C4-2B (cell line): ENCODE measurements at regions not wholly inside any gene's neighbourhood (a gene's known extent, or its start where the extent isn't known, plus 50 kb on each side); places are given as distances from the start of the nearest gene placed in this dataset.
"Not testable (repeated sequence)": the region's sequence is repeated elsewhere in the genome, so short reads cannot be mapped to it uniquely, and the experiment has no call there.

Experiments used
- H3K27ac ChIP-seq: fragments of 450-650 bp; 2 replicates; pipeline ENCODE4 v1.5.1; 2017
- ZFX ChIP-seq: fragments of 450-650 bp; IDR thresholded peaks from 2 replicates; pipeline ENCODE4 v1.6.1; 2017
- TF ChIP-seq, protein P1 (sequence below): fragments of 450-650 bp; conservative IDR thresholded peaks from 2 replicates; pipeline ENCODE4 v1.5.1; 2017; ENCODE audit warnings: mild to moderate bottlenecking

DNA sequence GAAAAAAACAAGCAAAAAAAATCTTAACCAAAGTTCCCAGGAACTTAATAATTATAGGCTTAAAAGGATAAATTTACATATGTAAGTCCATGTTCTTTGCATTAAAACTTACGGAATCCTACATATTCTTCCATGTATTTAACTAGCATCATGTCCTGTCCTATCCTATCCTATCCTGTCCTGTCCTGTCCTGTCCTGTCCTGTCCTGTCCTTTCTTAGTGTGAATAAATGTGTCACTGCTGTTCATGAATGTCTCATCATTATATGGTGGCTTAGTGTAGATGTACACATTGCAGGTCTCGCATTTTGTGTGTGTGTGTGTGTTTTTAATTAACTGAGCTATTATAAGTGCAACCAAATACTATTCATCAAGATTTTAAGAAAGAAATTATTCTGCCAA lies 90.0 kb downstream of the TMEM167A start:
- TF ChIP-seq, protein P1, sequence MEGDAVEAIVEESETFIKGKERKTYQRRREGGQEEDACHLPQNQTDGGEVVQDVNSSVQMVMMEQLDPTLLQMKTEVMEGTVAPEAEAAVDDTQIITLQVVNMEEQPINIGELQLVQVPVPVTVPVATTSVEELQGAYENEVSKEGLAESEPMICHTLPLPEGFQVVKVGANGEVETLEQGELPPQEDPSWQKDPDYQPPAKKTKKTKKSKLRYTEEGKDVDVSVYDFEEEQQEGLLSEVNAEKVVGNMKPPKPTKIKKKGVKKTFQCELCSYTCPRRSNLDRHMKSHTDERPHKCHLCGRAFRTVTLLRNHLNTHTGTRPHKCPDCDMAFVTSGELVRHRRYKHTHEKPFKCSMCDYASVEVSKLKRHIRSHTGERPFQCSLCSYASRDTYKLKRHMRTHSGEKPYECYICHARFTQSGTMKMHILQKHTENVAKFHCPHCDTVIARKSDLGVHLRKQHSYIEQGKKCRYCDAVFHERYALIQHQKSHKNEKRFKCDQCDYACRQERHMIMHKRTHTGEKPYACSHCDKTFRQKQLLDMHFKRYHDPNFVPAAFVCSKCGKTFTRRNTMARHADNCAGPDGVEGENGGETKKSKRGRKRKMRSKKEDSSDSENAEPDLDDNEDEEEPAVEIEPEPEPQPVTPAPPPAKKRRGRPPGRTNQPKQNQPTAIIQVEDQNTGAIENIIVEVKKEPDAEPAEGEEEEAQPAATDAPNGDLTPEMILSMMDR, result no peak
- no peak for TF ChIP-seq ZFX

DNA sequence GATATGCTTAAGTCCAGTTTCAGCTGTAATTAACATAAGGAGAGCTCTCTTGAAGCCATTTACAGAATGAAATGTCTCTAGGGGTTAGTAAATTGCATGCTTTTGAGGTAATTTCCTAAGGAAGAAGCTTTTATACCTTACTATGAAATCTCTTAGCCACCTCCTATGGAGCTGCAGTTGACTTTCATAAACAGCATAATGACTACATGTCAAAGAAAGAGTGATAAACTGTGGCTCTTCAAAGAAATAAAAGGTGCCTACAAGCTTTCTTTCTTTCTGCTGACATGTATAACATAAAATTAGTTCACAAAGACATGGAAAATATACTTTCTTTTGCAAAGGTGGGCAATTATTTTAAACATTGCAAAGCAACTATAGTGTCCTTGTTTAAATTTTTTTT lies 90.8 kb downstream of the TMEM167A start:
- TF ChIP-seq, protein P1, result no peak
- no peak for TF ChIP-seq ZFX
- H3K27ac ChIP-seq, result no peak overlapping the region

More for the DNA sequence above, 90.0 kb downstream of the TMEM167A start:
- H3K27ac ChIP-seq, result no peak overlapping the region

DNA sequence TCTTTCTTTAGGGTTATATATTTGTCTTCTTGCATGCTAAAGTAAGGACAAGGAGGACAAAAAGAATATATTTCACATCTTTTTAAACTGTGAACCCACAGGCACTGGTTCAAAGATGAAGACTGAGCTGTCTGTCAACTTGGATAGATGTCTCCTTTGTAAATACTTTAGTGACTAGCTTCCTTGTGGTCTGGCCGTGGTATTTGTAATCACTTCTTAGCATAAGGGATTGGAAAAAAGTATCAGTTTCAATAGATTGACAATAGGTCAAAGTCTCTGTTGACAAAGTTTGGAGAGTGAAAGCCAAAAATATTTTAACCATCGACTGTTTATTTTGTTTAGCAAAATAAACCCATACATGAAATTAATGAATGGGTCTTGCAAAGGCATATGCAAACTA lies 91.4 kb downstream of the TMEM167A start:
- TF ChIP-seq ZFX, result no peak
- TF ChIP-seq, protein P1, result no peak
- H3K27ac ChIP-seq, result no peak overlapping the region

DNA sequence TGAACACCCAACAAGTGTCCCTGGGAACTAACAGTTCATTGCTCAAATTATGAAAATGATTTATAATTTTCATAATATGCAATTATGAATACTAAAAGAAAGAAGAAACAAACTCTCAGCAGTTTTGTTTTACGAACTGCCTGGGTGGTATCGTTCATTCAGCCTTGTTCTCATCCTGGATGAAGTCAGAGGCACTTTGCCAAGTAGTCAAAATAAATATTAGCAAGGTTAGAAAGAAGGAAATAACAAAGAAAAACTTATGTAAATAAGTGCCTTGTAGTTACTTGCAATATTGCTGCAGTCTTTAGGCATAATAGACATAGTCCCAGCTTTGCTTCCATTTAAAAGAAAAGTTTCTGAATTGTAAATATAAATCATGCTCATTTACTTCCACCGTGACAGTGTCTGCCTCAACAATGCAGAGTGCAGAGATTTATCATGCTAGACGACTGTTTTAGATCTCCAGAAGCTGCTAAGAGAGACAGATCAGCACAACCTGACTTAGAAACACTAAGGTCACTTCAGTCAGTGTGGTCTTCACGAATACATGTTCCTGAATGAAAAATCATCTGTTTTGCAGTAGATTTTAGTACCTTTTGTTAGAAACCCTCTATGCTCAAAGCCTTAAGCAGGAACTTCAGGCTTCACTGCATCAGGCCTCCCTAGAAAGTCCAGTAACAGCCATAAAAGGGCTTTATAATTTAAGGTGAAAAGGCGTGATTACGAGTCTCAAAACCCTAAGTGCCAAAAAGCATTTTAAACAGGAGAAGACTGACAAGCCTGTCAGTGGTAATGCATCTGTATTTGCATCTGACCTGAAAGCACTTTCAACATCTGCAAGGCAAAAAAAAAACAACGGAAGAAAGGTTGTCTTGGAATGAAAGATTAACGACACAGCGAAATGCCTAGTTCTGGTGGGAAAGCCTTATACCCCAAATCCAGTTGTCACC lies 92.1 kb downstream of the TMEM167A start:
- H3K27ac ChIP-seq, result no peak overlapping the region
- no peak for TF ChIP-seq ZFX
- TF ChIP-seq, protein P1, result no peak

DNA sequence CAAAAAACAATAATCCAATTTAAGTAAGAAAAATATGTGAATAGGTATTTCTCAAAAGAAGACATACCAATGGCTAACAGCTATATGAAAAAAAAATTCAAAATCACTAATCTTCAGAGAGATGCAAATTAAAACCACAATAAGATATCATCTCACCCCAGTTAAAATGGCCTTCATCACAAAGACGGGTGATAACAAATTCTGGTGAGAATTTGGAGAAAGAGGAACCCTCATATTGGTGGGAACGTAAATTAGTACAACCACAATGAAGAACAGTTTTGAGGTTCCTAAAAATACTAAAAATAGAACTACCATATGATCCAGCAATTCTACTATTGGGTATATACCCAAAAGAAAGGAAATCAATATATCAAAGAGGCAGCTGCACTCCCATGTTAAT lies 94.3 kb downstream of the TMEM167A start:
- no peak for TF ChIP-seq ZFX
- TF ChIP-seq, protein P1, result no peak
- H3K27ac ChIP-seq, result no peak overlapping the region

DNA sequence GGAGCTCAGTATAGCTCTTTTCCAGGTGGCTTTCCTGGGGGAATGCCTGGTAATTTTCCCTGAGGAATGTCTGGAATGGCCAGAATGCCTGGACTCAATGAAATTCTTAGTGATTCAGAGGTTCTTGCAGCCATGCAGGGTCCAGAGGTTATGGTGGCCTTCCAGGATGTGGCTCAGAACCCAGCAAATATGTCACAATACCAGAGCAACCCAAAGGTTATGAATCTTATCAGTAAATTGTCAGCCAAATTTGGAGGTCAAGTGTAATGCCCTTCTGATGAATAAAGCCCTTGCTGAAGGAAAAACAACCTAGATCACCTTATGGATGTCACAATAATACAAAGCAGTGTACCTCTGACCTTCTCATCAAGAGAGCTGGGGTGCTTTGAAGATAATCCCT lies 100.3 kb downstream of the TMEM167A start:
- not testable (repeated sequence) for H3K27ac ChIP-seq

DNA sequence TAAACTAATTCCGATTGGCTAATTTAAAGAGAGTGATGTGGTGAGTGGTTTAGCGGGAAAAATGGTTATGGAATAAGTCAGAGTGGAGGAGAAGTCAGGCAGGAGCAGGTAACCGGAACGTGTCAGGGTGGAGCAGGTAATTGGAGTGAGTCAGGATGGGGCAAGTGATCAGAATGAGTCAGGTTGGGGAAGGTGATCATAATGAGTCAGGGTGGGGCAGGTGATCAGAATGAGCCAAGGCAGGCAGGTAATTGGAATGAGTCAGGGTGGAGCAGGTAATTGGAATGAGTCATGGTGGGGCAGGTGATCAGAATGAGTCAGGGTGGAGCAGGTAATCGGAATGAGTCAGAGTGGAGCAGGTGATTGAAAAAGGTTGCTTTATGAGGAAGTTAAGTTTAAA lies 101.4 kb downstream of the TMEM167A start:
- no peak overlapping the region for H3K27ac ChIP-seq
- TF ChIP-seq, protein P1, result no peak
- no peak for TF ChIP-seq ZFX

DNA sequence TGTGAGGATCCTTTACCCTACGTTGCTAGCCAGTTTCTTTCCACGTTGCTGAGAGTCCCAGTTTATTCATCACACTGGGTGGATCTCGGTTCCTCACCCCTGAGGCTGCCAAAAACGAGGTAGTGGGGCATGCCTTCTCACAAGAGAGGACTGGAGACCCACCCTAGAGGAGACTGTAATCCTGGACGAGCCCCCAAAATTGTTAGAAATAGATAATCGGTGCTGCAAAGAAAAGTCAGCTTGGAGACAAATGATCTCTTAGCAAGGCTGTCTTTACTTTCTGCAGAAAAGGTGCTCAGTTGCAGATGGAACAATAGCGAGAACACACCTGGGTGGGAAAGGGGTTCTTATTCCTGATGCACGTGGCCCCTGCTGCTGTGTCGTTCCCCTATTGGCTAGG lies 101.8 kb downstream of the TMEM167A start:
- TF ChIP-seq, protein P1, result no peak
- no peak for TF ChIP-seq ZFX
- no peak overlapping the region for H3K27ac ChIP-seq

DNA sequence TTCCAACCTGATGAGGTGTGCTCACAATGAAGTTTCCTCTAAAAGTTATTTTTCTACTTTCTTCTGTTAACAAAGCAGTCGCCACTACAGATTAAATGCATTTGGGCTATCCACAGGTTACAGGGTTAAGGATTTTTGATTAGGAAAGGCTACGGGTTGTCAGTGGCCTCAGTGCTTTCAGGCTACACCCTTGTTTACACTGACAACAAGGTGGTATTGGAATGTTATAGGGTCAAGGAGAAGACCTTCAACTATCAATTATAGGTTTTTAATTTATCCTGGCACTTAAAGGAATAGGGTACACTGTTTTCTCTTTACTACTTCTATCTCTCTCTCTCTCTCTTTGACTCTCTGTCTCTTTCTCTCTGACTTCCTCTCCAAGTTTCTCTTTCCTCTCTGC lies 102.8 kb downstream of the TMEM167A start:
- H3K27ac ChIP-seq, result not testable (repeated sequence)
